ENCODE measurements at regions not wholly inside any gene's neighbourhood (a gene's known extent, or its start where the extent isn't known, plus 50 kb on each side); places are given as distances from the start of the nearest gene placed in this dataset.

DNA sequence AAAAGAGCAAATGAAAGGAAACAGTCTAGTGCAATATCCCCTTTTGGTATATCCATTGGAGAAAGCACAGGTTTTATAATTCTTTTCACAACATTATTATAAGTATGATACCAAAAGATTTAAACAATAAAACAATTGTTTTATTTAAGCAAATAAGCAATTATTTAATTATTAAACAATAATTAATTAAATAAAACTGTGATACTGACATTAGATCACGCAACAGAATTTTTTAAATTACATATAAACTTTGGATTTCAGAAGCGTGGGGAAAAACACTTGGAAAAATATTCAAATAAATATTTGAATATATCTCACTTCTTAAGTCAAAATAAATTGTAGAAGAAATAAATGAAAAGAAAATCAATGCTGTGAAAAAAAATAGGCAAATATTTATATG lies 76.2 kb upstream of the STXBP5 start:
- Histone ChIP-seq H2AFZ (ENCODE audit: low read length) (no peak overlapping the region), H3K4me3 (ENCODE audit: low read depth, low read length, poor library complexity, severe bottlenecking) (no peak overlapping the region), H3K27ac (ENCODE audit: low read depth, low read length, poor library complexity, severe bottlenecking) (no peak overlapping the region), H3K36me3 (ENCODE audit: insufficient read depth, low read length) (no peaks in the 10 kb centered on the region), H4K20me1 (ENCODE audit: insufficient read depth, low read length) (no peaks in the 10 kb centered on the region), H3K9me3 (ENCODE audit: low read length) (no peaks in the 10 kb centered on the region), H3K4me2 (ENCODE audit: low read length) (no peak overlapping the region), H3K4me1 (ENCODE audit: insufficient read depth, low read length, poor library complexity, severe bottlenecking) (no peaks in the 10 kb centered on the region), H3K79me2 (ENCODE audit: insufficient read depth, low read depth, low read length) (no peaks in the 10 kb centered on the region), H3K9me2 (ENCODE audit: insufficient read depth, low read length) (no peaks in the 10 kb centered on the region)
- intact Hi-C loops (cut with micrococcal nuclease; ENCODE audit: unreplicated experiment): no loop called here
- TF ChIP-seq EZH2phosphoT487 (IDR thresholded peaks at IDR 0.05; ENCODE audit: borderline replicate concordance, low read depth, low read length): no peak
- TF ChIP-seq, protein P1, sequence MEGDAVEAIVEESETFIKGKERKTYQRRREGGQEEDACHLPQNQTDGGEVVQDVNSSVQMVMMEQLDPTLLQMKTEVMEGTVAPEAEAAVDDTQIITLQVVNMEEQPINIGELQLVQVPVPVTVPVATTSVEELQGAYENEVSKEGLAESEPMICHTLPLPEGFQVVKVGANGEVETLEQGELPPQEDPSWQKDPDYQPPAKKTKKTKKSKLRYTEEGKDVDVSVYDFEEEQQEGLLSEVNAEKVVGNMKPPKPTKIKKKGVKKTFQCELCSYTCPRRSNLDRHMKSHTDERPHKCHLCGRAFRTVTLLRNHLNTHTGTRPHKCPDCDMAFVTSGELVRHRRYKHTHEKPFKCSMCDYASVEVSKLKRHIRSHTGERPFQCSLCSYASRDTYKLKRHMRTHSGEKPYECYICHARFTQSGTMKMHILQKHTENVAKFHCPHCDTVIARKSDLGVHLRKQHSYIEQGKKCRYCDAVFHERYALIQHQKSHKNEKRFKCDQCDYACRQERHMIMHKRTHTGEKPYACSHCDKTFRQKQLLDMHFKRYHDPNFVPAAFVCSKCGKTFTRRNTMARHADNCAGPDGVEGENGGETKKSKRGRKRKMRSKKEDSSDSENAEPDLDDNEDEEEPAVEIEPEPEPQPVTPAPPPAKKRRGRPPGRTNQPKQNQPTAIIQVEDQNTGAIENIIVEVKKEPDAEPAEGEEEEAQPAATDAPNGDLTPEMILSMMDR (conservative IDR thresholded peaks at IDR 0.05; ENCODE audit: low read length): no peak
- DNase-seq (ENCODE audit: low spot score): no peak
- no TSS peak for BruUV-seq (replicated peaks)
- POLR2A ChIA-PET: no interaction called here
- CTCF ChIA-PET (ENCODE audit: unreplicated experiment): no interaction called here

DNA sequence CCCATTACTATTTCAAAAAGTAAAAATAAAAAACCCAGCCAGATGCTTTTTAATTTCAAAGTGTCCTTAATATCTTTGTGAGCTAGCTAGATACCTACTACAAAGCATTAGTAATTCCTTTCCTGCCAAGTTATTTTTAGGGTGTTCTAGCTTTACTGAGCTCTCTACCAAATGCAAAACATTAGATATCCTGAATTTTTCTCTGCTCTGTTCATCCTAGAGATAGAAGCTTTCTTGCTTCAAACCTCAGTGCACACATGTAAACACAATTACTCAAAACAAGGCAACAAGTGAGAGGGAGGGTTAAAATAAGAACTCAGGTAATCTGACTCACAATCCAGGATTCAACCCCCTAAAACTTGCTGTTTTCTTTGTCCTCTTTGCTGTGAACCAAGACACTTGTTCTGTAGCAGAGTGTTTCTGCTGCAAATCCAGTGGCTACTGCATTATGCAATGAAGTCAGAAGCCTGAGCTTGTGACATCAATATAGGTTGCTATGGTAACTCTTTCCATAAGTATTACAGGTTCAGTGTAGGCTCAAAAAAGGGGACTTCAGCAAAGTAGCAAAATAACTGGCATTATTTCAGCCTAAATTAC lies 72.6 kb upstream of the STXBP5 start:
- TF ChIP-seq, protein P1 (conservative IDR thresholded peaks at IDR 0.05; ENCODE audit: low read length): no peak
- no peak for TF ChIP-seq EZH2phosphoT487 (IDR thresholded peaks at IDR 0.05; ENCODE audit: borderline replicate concordance, low read depth, low read length)

DNA sequence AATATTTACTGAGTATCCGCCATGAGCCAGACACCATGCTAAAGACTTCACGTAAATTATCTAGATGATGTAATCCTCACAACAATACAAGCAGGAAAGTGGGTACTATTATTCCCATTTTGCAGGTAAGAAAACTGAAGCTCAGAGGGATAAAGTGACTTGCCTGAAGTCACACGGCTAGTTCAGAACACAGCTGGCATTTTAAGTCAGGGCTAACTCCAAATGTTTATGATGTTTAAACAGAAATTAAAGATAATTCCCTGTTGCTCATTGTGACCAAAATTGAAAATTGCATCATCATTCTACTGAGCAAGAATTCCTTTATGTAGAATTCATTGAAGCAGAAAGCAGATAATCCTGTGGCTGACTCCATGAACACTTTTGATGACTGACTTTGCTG lies 71.3 kb upstream of the STXBP5 start:
- intact Hi-C loops (cut with micrococcal nuclease; ENCODE audit: unreplicated experiment): no loop called here
- Histone ChIP-seq H4K20me1 (ENCODE audit: insufficient read depth, low read length) (no peaks in the 10 kb centered on the region), H3K27ac (ENCODE audit: low read depth, low read length, poor library complexity, severe bottlenecking) (no peak overlapping the region), H3K4me3 (ENCODE audit: low read depth, low read length, poor library complexity, severe bottlenecking) (no peak overlapping the region), H3K36me3 (ENCODE audit: insufficient read depth, low read length) (no peaks in the 10 kb centered on the region), H3K9me2 (ENCODE audit: insufficient read depth, low read length) (no peaks in the 10 kb centered on the region), H3K9me3 (ENCODE audit: low read length) (no peaks in the 10 kb centered on the region), H3K4me1 (ENCODE audit: insufficient read depth, low read length, poor library complexity, severe bottlenecking) (no peaks in the 10 kb centered on the region), H3K79me2 (ENCODE audit: insufficient read depth, low read depth, low read length) (no peaks in the 10 kb centered on the region), H2AFZ (ENCODE audit: low read length) (no peak overlapping the region), H3K4me2 (ENCODE audit: low read length) (no peak overlapping the region)
- DNase-seq (ENCODE audit: low spot score): no peak
- BruUV-seq (replicated peaks): no TSS peak
- CTCF ChIA-PET (ENCODE audit: unreplicated experiment): no interaction called here
- TF ChIP-seq EZH2phosphoT487 (IDR thresholded peaks at IDR 0.05; ENCODE audit: borderline replicate concordance, low read depth, low read length): no peak
- TF ChIP-seq, protein P1 (conservative IDR thresholded peaks at IDR 0.05; ENCODE audit: low read length): no peak
- POLR2A ChIA-PET: no interaction called here

More for the DNA sequence above, 72.6 kb upstream of the STXBP5 start:
- H3K4me3 ChIP-seq (ENCODE audit: low read depth, low read length, poor library complexity, severe bottlenecking): no peak overlapping the region
- no peaks in the 10 kb centered on the region for H3K79me2 ChIP-seq (ENCODE audit: insufficient read depth, low read depth, low read length)
- no peaks in the 10 kb centered on the region for H4K20me1 ChIP-seq (ENCODE audit: insufficient read depth, low read length)
- intact Hi-C loops (cut with micrococcal nuclease; ENCODE audit: unreplicated experiment): no loop called here
- H3K9me2 ChIP-seq (ENCODE audit: insufficient read depth, low read length): no peaks in the 10 kb centered on the region
- H2AFZ ChIP-seq (ENCODE audit: low read length): no peak overlapping the region
- no peaks in the 10 kb centered on the region for H3K4me1 ChIP-seq (ENCODE audit: insufficient read depth, low read length, poor library complexity, severe bottlenecking)
- no peaks in the 10 kb centered on the region for H3K9me3 ChIP-seq (ENCODE audit: low read length)
- no peak for DNase-seq (ENCODE audit: low spot score)
- H3K36me3 ChIP-seq (ENCODE audit: insufficient read depth, low read length): no peaks in the 10 kb centered on the region
- no peak overlapping the region for H3K27ac ChIP-seq (ENCODE audit: low read depth, low read length, poor library complexity, severe bottlenecking)
- ChIA-PET POLR2A (interaction anchor here (0.6 to 1.2 kb wide), 2 partner anchors 9 to 1093 kb away, joined by 3 to 4 read pairs; no protein-coding TSS in a partner anchor), CTCF (ENCODE audit: unreplicated experiment) (no interaction called here)
- no peak overlapping the region for H3K4me2 ChIP-seq (ENCODE audit: low read length)
- no TSS peak for BruUV-seq (replicated peaks)
